HepG2 (cell line): ENCODE measurements at regions not wholly inside any gene's neighbourhood (a gene's known extent, or its start where the extent isn't known, plus 50 kb on each side); places are given as distances from the start of the nearest gene placed in this dataset.

Source experiments
- ATAC-seq: fragments of 200-7000 bp; cut with Tn5 transposase; 3 replicates; pipeline ENCODE4 v1.9.1; 2020; ENCODE audit warnings: mild to moderate bottlenecking, moderate library complexity
- BruUV-seq: library from RNA; stranded (reverse); fragments of 400-500 nt; replicated peaks from 2 replicates; lab custom pipeline; 2021; lab: Mats Ljungman, UMichigan
- CTCF ChIA-PET: fragments of 300-600 bp; formaldehyde crosslinking; extraction: SDS; loops from one replicate; lab custom pipeline; 2021; ENCODE audit warnings: low total read pairs, inconsistent platforms, low intra/inter-chr PET ratio; lab: Yijun Ruan, JAX
- POLR2A ChIA-PET: fragments of 350-600 bp; sonication (Branson Sonifier 250); formaldehyde crosslinking; loops from one replicate; lab custom pipeline; 2020; ENCODE audit warnings: antibody characterized with exemption, inconsistent platforms; lab: Yijun Ruan, JAX
- DNase-seq: peaks from one replicate; pipeline ENCODE4 v3.0.0-alpha.2; 2015; ENCODE audit warnings: low spot score
- FAIRE-seq: peaks from 3 replicates; lab custom pipeline; 2011; peaks lifted over from hg19 to GRCh38; lab: Jason Lieb, UNC
- H2AFZ ChIP-seq: one replicate; pipeline ENCODE4 v1.6.1; 2011; ENCODE audit warnings: low read length, inconsistent platforms
- H3K27ac ChIP-seq: fragments of 300-600 bp; 3 replicates; pipeline ENCODE4 v1.8.0; 2011; ENCODE audit warnings: mixed run types, mild to moderate bottlenecking, mixed read lengths, low read length, inconsistent platforms; ENCODE audit not compliant: insufficient read depth; ENCODE audit errors: extremely low read length
- H3K27me3 ChIP-seq, 2 experiments: fragments of 200-600 bp in 1 of 2; 2 replicates in 1 of 2; 3 replicates in 1 of 2; pipeline versions ENCODE4 v1.6.0 to v1.8.0; 2011; ENCODE audit warnings: low read length in 2 of 2, mild to moderate bottlenecking in 2 of 2, moderate library complexity in 2 of 2, inconsistent platforms in 1 of 2; ENCODE audit not compliant: insufficient read depth in 2 of 2, control insufficient read depth in 1 of 2
- H3K36me3 ChIP-seq, 2 experiments: fragments of 200-600 bp in 1 of 2; replicated peaks in 1 of 2; 2 replicates in 1 of 2; 3 replicates in 1 of 2; pipeline versions ENCODE4 v1.5.1 to v1.8.0; 2011; ENCODE audit warnings: low read length in 2 of 2, inconsistent platforms in 1 of 2; ENCODE audit not compliant: insufficient read depth in 2 of 2, control insufficient read depth in 1 of 2
- H3K4me1 ChIP-seq: 2 replicates; pipeline ENCODE4 v1.5.1; 2012; ENCODE audit warnings: low read length, inconsistent platforms; ENCODE audit not compliant: insufficient read depth
- H3K4me2 ChIP-seq: 2 replicates; pipeline ENCODE4 v1.6.0; 2011; ENCODE audit warnings: low read depth, low read length, inconsistent platforms
- H3K4me3 ChIP-seq, 3 experiments: fragments of 200-600 bp in 1 of 3; sonication (generic), shearing (Covaris generic) in 1 of 3; replicated peaks in 1 of 3; 2 replicates each; pipeline ENCODE4 v1.5.1; 2011 to 2016; ENCODE audit warnings: low read length in 3 of 3, inconsistent platforms in 2 of 3, low read depth in 2 of 3, mild to moderate bottlenecking in 2 of 3, control low read depth in 1 of 3, mixed read lengths in 1 of 3; ENCODE audit not compliant: insufficient read depth in 1 of 3
- H3K79me2 ChIP-seq: one replicate; pipeline ENCODE4 v1.6.1; 2011; ENCODE audit warnings: low read length, inconsistent platforms; ENCODE audit not compliant: insufficient read depth
- H3K9ac ChIP-seq: 2 replicates; pipeline ENCODE4 v1.6.0; 2011; ENCODE audit warnings: mild to moderate bottlenecking, low read depth, low read length, inconsistent platforms; ENCODE audit not compliant: insufficient read depth
- H3K9me3 ChIP-seq: 2 replicates; pipeline ENCODE4 v1.5.1; 2012; ENCODE audit warnings: mild to moderate bottlenecking, low read length
- H4K20me1 ChIP-seq: 2 replicates; pipeline ENCODE4 v1.6.0; 2011; ENCODE audit warnings: inconsistent platforms, mild to moderate bottlenecking, low read length, moderate library complexity; ENCODE audit not compliant: insufficient read depth
- ARID2 ChIP-seq: sonication (generic); formaldehyde crosslinking; IDR thresholded peaks from 2 replicates; pipeline ENCODE4 v1.8.1; 2022; ENCODE audit warnings: mild to moderate bottlenecking, missing genetic modification reagents, borderline replicate concordance
- ATF6 ChIP-seq: sonication (generic); formaldehyde crosslinking; conservative IDR thresholded peaks from 2 replicates; pipeline ENCODE4 v1.4.0; 2020; ENCODE audit warnings: missing genetic modification reagents
- GFI1 ChIP-seq: sonication (generic); formaldehyde crosslinking; IDR thresholded peaks from 2 replicates; pipeline ENCODE4 v1.5.0; 2020; ENCODE audit warnings: missing genetic modification reagents, mild to moderate bottlenecking, borderline replicate concordance
- REST ChIP-seq, 2 experiments: IDR thresholded peaks; 2 replicates each; pipeline ENCODE4 v1.6.1; 2011 to 2012; ENCODE audit warnings: low read length in 2 of 2, borderline replicate concordance in 1 of 2, low read depth in 1 of 2, mild to moderate bottlenecking in 1 of 2, moderate library complexity in 1 of 2
- ZBTB26 ChIP-seq: IDR thresholded peaks from 2 replicates; pipeline ENCODE4 v1.6.1; 2016; ENCODE audit warnings: missing compliant biosample characterization, missing genetic modification reagents, borderline replicate concordance
- ZBTB34 ChIP-seq: sonication (generic); formaldehyde crosslinking; IDR thresholded peaks from 2 replicates; pipeline ENCODE4 v1.8.0; 2022; ENCODE audit warnings: mild to moderate bottlenecking, missing genetic modification reagents
- ZFP36L2 ChIP-seq: sonication (generic); formaldehyde crosslinking; IDR thresholded peaks from 2 replicates; pipeline ENCODE4 v1.4.0; 2020; ENCODE audit warnings: missing genetic modification reagents
- ZNF792 ChIP-seq: IDR thresholded peaks from 2 replicates; pipeline ENCODE4 v1.6.1; 2016
- WGBS: methylation state at CpG from one replicate; pipeline ENCODE4 v1.1.6; 2017; ENCODE audit warnings: low lambda C conversion rate; 5-methylcytosine and 5-hydroxymethylcytosine counted together
- in situ Hi-C: cut with HindIII; loops from 2 replicates; pipeline ENCODE4 v1.10.0; 2017; ENCODE audit warnings: low pct_unique_long_range_greater_than_20kb; ENCODE audit not compliant: extremely low pct_ligation_motif_present
- intact Hi-C: fragments of 100-400 bp; cut with micrococcal nuclease; formaldehyde crosslinking; loops from one replicate; pipeline ENCODE4 v1.10.0; 2022; ENCODE audit not compliant: unreplicated experiment

- peaks cover 13% of the 10 kb centered on the region for H3K9me3 ChIP-seq
- H3K4me3 ChIP-seq, result no peak overlapping the region
- intact Hi-C loops (no loop called here), in situ Hi-C loops (no loop called here)
- H3K36me3 ChIP-seq, result no peaks in the 10 kb centered on the region
- TF ChIP-seq ATF6 (CRISPR knock-in tag) (no peak), ZNF792 (CRISPR knock-in tag) (no peak)
- no peak overlapping the region for H3K4me2 ChIP-seq
- ChIA-PET CTCF (no interaction called here), POLR2A (no interaction called here)
- FAIRE-seq (no peak), ATAC-seq (no peak), DNase-seq (no peak)
- no TSS peak for BruUV-seq
- no peak overlapping the region for H2AFZ ChIP-seq
- H4K20me1 ChIP-seq, result no peaks in the 10 kb centered on the region
- 20% methylated on average over 2 of the region's 2 CpGs for WGBS
- H3K27ac ChIP-seq, result no peak overlapping the region
- no peaks in the 10 kb centered on the region for H3K27me3 ChIP-seq
- no peaks in the 10 kb centered on the region for H3K79me2 ChIP-seq
- H3K9ac ChIP-seq, result no peak overlapping the region
- no peaks in the 10 kb centered on the region for H3K4me1 ChIP-seq
Measured at GRCh38 chr7:125136755-125137532, 207.3 kb upstream of the POT1 start.

GRCh38 chr7:125136341-125136740 is 206.7 kb upstream of the POT1 start:
- H3K27ac ChIP-seq, result no peak overlapping the region
- intact Hi-C loops, result no loop called here
- H3K4me1 ChIP-seq, result no peaks in the 10 kb centered on the region
- H2AFZ ChIP-seq, result no peak overlapping the region
- no peaks in the 10 kb centered on the region for H3K27me3 ChIP-seq
- DNase-seq (no peak), FAIRE-seq (no peak), ATAC-seq (no peak)
- no peaks in the 10 kb centered on the region for H3K36me3 ChIP-seq
- CTCF ChIA-PET, result no interaction called here
- no peaks in the 10 kb centered on the region for H4K20me1 ChIP-seq
- H3K9ac ChIP-seq, result no peak overlapping the region
- no peak overlapping the region for H3K4me2 ChIP-seq
- H3K79me2 ChIP-seq, result no peaks in the 10 kb centered on the region
- 0% methylated on average over 1 of the region's 1 CpG for WGBS
- H3K9me3 ChIP-seq, result peaks cover 14% of the 10 kb centered on the region
- POLR2A ChIA-PET, result no interaction called here
- no TSS peak for BruUV-seq
- no peak overlapping the region for H3K4me3 ChIP-seq
- in situ Hi-C loops, result no loop called here
- TF ChIP-seq ZBTB26 (no peak), ARID2 (no peak), GFI1 (CRISPR knock-in tag) (no peak), ZBTB34 (CRISPR knock-in tag) (no peak), REST (IDR thresholded peaks at IDR 0.05; ENCODE audit: borderline replicate concordance in 1 of 2, low read depth in 1 of 2, low read length in 2 of 2) (no peak), ZFP36L2 (CRISPR knock-in tag) (no peak)
